DND-41 (cell line): ENCODE measurements at regions not wholly inside any gene's neighbourhood (a gene's known extent, or its start where the extent isn't known, plus 50 kb on each side); places are given as distances from the start of the nearest gene placed in this dataset.

ENCODE experiments used
- CTCF ChIP-seq: IDR thresholded peaks from 2 replicates; pipeline ENCODE4 v1.5.1; 2012; ENCODE audit warnings: borderline replicate concordance, low read length, moderate library complexity, mild to moderate bottlenecking; ENCODE audit not compliant: poor library complexity, severe bottlenecking; ENCODE audit errors: extremely low read depth
- EZH2 ChIP-seq: IDR thresholded peaks from 3 replicates; pipeline ENCODE4 v1.6.1; 2012; ENCODE audit warnings: borderline replicate concordance, low read depth, mild to moderate bottlenecking, moderate library complexity, low read length, inconsistent platforms; ENCODE audit not compliant: severe bottlenecking

- TF ChIP-seq CTCF (no peak), EZH2 (no peak)
Measured at GRCh38 chr3:189058071-189058470, 113.7 kb upstream of the TPRG1 start.
